ENCODE measurements at regions not wholly inside any gene's neighbourhood (a gene's known extent, or its start where the extent isn't known, plus 50 kb on each side); places are given as distances from the start of the nearest gene placed in this dataset.

GRCh38 chrX:39936886-39937770 lies 160.6 kb downstream of the BCOR start:
- DNase-seq (ENCODE audit: low read depth, low spot score): no peak

GRCh38 chrX:39938466-39938865 lies 159.3 kb downstream of the BCOR start:
- DNase-seq (ENCODE audit: low read depth, low spot score): no peak

- no peak for DNase-seq (ENCODE audit: low read depth, low spot score)
Observed at GRCh38 chrX:39939678-39940077, 158.1 kb downstream of the BCOR start.

- no peak for DNase-seq (ENCODE audit: low read depth, low spot score)
Observed at GRCh38 chrX:39941332-39941920, 156.3 kb downstream of the BCOR start.

- DNase-seq (ENCODE audit: low read depth, low spot score): no peak
Observed at GRCh38 chrX:39944416-39944815, 153.3 kb downstream of the BCOR start.

- no peak for DNase-seq (ENCODE audit: low read depth, low spot score)
Observed at GRCh38 chrX:39945709-39946108, 152.0 kb downstream of the BCOR start.

- DNase-seq (ENCODE audit: low read depth, low spot score): no peak
Observed at GRCh38 chrX:39946822-39947221, 150.9 kb downstream of the BCOR start.

- no peak for DNase-seq (ENCODE audit: low read depth, low spot score)
Observed at GRCh38 chrX:39948582-39948981, 149.2 kb downstream of the BCOR start.

GRCh38 chrX:39950018-39950688 lies 147.6 kb downstream of the BCOR start:
- no peak for DNase-seq (ENCODE audit: low read depth, low spot score)

- no peak for DNase-seq (ENCODE audit: low read depth, low spot score)
Observed at GRCh38 chrX:39952989-39953388, 144.8 kb downstream of the BCOR start.

- DNase-seq (ENCODE audit: low read depth, low spot score): no peak
Observed at GRCh38 chrX:39953879-39954278, 143.9 kb downstream of the BCOR start.

- DNase-seq (ENCODE audit: low read depth, low spot score): no peak
Observed at GRCh38 chrX:39954851-39955250, 142.9 kb downstream of the BCOR start.

- no peak for DNase-seq (ENCODE audit: low read depth, low spot score)
Observed at GRCh38 chrX:39955625-39956024, 142.1 kb downstream of the BCOR start.

GRCh38 chrX:39956803-39957394 lies 140.9 kb downstream of the BCOR start:
- no peak for DNase-seq (ENCODE audit: low read depth, low spot score)

GRCh38 chrX:39957816-39958566 lies 139.8 kb downstream of the BCOR start:
- no peak for DNase-seq (ENCODE audit: low read depth, low spot score)

GRCh38 chrX:39958850-39959249 lies 138.9 kb downstream of the BCOR start:
- DNase-seq (ENCODE audit: low read depth, low spot score): no peak

GRCh38 chrX:39960219-39960618 lies 137.5 kb downstream of the BCOR start:
- no peak for DNase-seq (ENCODE audit: low read depth, low spot score)

- no peak for DNase-seq (ENCODE audit: low read depth, low spot score)
Observed at GRCh38 chrX:39961441-39961840, 136.3 kb downstream of the BCOR start.

- no peak for DNase-seq (ENCODE audit: low read depth, low spot score)
Observed at GRCh38 chrX:39965051-39965573, 132.6 kb downstream of the BCOR start.

GRCh38 chrX:39966176-39966575 lies 131.6 kb downstream of the BCOR start:
- DNase-seq (ENCODE audit: low read depth, low spot score): no peak

- no peak for DNase-seq (ENCODE audit: low read depth, low spot score)
Observed at GRCh38 chrX:39967348-39967747, 130.4 kb downstream of the BCOR start.
